ENCODE measurements at regions not wholly inside any gene's neighbourhood (a gene's known extent, or its start where the extent isn't known, plus 50 kb on each side); places are given as distances from the start of the nearest gene placed in this dataset.

DNA sequence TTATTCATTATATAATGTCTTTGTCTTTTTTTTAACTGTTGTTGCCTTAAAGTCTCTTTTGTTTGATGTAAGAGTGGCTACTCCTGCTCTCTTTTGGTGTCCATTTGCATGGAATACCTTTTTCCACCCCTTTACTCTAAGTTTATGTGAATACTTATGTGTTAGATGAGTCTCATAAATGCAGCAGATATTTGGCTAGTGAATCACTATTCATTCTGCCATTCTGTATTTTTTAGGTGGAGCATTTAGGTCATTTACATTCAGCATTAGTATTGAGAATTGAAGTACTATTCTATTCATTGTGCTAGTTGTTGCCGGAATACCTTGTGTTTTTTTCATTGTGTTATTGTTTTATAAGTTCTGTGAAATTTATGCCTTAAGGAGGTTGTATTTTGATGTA is 317.1 kb downstream of the ANXA1 start:
- DNase-seq: no peak

DNA sequence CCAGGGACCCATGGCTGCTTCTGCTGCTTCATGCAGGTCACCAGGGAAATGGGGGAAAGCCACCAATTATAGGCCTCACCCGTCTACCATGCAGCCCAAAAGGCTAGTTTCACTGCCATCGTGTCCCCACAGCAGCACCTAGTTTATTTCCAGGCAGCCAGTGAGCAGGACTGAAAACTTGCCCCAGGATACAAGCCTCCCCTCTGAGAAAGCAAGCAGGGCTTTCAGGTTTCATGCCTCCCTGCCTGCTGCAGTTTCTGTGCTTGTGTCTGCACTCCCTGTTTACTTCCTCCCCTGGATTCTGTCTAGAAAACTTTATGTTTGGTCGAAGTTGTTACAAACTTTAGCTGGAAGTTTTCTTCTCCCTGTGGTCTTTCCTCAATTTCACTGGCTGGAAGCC is 319.1 kb downstream of the ANXA1 start:
- DNase-seq: no peak

DNA sequence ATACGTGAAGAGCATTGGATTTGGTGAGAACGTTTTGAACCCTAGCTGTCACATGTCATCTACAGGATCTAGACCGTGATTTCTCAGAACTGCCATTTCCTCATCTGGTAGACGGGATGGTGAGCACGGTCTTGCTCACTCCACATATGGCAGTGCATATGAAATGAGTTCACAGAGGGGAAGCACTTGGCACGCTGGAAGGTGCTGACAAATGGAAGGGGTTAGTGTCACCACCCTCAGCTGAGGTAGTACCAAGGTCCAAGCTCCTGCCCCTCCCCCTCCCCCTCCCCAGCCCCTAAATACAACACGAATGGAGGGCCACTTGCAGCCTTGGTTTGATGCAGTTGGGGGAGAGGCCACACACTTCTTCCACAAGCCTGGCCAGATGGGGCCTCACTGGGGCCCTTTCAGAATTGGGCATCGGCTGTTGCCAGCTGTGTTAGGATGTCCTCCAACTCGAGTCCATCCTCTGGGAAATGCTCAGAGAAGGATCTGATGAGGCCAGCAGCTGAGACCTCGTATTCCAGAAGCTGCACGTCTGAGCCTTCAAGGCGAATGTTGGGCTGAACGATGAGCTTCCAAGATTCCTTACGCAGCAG is 322.4 kb downstream of the ANXA1 start:
- DNase-seq: no peak

DNA sequence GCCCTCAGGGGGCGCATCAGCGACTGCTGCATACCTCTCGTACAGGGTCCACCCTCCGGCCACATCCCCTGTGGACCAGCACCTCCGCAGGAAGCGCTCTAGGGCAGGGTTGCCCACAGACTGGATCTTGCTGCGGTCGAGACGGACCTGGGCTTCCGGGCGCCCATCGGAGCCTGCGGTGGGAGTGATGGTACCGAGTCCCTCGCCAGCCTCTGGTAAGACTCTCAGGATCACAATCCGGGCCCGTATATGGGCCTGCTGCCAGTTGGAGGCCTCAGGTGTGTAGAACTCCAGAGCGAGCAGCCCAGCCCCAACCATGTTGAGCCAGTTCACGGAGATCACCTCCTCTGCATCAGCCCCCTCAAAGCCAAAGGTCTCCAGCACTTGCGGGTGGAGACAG is 323.0 kb downstream of the ANXA1 start:
- no peak for DNase-seq

DNA sequence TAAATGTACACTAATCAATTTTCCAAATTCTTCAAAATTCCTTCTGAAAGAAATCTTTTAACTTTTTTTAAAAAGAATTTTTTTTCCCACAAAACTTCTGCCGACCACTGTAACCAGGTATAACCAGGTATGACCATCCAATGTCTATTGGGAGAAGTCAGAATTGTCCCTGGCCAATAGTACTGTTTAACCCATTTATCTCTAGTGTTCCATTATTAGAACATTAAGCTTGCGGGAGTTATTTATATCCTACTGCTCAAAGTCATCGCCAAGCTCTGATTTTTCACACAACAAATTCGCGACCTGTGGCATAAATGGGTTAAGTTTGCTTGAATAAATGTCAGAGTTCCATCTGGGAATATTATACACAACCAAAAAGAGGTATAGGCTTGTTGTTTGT is 343.2 kb downstream of the ANXA1 start:
- no peak for DNase-seq

DNA sequence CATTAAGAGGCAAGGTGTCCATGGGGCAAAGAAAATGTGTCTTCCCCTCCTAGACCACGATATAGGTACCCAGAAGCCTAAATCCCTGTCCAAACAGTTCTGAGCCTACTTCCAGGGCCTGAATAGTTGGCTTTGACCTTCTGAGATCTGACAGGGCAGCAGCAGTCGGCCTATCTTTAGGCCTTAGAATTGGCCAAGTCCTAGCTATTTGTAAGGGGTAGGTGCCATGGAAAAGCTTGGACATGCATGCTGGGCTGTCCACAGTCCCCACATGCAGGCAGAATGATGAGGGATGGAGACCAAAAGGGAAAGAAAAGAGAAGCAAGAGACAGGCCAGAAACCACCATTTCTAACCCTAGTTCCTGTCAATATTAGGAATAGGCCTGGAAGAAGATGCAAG is 346.1 kb downstream of the ANXA1 start:
- DNase-seq: no peak

DNA sequence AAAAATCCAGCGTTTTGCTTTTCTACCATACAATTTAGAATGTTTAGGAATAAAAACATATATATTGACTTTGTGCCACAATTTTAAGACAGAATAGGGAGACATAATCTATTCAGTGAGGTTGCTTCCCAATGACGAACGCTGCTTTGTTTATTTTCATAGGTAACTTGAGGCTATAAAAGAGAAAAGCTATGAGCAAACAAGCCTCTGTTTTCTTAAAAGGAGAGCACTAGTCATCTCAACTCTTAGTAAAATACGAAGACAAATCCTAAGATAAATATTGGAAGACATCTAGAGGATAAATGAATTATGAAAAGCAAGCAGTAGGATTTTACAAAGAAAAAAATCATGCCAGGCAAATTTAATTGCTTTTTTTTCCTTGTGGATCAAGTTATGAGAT is 363.6 kb downstream of the ANXA1 start:
- DNase-seq: no peak

DNA sequence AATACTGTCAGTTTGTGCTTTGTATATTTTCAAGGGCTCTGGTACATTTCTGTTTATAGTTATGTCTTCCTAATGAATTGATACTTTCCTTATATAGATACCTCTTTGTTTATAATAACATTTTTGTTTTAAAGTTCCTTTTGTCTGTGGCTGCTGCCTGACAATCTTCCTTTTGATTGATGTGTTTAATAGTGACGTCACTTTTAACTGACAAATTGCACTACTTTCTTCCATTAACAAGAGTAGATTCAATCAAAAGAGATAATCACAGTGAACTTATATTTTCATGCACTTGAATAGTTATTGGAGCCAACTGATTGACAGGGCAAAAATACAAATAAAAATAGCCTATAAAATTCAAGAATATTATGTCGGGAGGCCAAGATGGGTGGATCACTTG is 371.7 kb downstream of the ANXA1 start:
- DNase-seq: no peak

DNA sequence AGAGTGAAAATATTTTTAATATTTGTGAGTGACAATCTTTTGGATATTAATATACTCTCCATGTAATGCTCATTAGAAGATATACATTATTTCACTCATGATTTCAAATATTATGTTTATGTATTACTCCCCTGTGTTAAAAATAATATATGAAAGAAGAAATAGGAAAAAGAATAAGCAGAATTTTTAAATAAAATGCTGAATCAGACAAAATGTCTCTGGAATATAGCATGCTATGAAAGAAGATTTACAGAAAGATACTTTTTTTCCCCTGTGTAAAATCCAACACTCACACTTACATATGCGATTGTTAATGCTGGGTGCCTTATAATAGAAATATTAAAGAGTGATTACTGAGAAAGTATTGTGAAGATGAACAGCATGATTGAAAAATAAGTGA is 373.7 kb downstream of the ANXA1 start:
- no peak for DNase-seq

DNA sequence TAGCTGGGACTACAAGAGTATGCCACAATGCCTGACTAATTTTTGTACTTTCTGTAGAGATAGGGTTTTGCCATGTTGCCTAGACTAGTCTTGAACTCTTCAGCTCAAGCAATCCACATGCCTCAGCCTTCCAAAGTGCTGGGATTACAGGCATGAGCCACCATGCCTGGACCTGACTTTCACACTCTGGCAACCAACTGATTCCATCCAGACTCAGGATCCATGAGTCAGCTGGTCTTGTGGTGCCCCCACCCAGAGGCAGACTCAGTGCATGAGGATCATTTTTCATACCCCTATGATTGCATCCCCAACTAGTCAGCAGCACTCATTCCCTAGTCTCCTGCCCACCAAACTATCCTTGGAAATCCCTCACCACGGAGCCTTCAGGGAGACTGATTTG is 375.9 kb downstream of the ANXA1 start:
- DNase-seq: no peak

DNA sequence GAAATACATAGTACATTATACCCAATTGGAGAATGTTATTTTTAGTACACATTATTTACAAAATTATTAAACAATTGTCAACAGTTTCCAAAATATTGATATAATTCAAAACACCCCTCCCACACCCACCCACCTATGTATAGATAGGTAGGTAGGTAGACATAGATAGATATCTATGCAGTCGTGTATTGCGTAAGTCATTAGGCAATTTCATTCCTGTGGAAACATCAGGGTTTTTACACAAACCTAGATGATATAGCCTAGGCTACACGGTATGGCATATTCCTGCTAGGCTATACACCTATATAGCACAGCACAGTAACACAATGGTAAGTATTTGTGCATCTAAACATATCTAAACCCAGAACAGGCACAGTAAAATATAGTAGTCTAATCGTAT is 377.3 kb downstream of the ANXA1 start:
- DNase-seq: no peak

DNA sequence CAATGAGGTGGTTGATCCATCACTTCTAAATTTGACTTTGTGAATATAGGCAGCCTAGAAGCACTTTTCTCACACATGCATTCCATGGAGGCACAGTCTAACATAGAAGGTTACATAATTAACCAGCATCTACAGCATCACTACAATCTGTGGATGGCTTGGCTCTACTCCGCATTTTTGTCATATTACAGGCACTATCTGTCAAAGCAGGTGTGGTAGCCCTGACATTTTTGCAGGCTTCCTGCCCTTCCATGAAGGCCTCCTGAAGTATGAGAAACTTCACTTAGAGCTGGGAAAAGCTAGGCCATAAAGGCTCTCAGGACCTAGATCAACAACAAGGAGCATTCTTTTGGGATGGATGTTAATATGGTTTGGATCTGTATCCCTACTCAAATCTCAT is 378.0 kb downstream of the ANXA1 start:
- DNase-seq: no peak

DNA sequence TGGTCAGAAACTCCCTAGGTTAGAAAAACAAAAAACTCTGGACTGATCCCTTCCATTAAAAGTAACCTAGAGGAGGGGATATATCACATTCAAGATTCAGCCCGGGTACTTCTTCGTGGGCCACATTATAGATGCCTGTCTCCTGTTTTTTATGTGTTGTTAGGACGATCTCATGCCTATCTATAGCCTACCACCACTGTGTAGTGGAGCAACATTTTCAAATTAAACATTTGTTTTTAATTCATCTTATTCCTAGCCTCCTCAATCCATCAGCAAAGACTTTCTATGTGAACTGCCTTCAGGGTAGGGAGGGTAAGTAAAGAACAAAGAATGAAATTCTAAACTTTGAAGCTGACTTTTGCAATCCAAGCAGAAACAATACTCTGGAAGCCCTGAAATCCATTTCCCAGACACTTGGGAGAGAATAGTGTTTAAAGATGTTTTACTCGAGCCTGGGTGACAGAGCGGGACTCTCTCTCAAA is 379.4 kb downstream of the ANXA1 start:
- no peak for DNase-seq

DNA sequence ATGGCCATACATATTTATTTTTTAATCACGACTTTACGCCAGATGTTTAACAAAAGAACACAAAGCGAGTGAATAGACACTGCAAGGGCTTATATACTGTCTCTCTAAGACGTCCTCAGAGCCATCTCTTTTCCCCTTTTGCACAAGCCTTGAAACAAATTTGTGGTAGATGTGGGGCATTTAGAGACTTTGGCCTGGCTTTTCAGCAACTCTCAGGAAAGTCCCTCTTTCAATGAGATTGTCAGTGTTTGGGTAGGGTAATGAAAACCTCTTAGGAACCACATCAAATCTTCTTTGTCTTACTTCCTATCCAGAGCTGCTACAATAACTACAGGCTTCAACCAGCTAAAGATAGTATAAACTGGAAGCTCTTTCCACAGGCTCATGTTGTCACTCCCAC is 380.0 kb downstream of the ANXA1 start:
- no peak for DNase-seq

DNA sequence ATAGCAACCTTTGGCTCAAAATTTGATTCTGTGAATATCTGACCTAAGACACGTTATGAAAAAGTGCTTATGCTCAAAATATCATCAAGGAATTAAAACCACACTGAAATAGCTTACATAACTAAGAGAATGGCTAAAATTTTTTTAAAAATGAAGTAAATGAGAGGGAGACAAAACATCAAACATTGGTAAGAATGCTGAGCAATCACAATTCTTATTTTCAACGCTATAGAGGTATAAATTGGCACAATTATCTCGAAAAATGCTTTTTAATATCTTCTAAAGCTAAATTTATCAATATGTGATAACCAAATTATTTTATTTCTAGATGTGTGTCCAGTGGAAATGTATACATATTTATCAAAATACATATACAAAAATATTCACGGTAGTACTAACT is 381.3 kb downstream of the ANXA1 start:
- no peak for DNase-seq

DNA sequence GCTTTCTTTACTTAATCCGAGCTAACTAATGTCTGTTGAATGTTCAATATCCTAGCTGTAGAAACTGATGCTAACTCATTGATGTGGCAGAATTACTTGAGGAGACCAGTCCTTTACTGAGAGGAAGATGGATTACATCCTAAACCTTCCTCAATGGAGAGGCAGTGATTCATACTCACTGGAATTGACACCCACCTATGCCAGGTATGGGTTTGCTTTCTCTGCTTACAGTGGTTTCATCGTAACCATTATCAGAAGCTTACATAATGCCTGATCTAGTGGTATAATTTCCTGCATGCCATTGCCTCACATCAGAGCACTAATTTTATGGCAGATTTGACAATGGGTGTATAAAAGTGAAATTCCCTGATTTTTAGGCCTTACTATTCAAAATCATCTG is 384.7 kb downstream of the ANXA1 start:
- no peak for DNase-seq

DNA sequence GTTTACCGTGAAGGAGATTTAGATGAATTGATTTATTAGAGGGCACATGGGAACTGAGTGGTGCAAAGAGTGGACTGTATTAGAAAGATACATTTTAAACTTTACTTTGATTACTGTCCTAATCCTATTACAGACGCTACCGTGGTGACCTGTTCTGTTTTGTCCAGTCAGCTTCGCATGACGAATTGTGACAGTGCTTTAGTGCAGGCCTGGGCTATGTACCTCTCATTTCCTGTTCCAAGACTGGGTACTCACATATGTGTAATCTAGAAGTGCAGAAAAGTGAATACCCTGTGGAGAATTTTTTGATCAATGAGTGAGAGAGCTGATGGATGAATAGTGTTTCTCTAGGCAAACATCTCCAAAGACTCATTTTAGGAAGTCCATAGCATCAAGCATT is 385.9 kb downstream of the ANXA1 start:
- no peak for DNase-seq

DNA sequence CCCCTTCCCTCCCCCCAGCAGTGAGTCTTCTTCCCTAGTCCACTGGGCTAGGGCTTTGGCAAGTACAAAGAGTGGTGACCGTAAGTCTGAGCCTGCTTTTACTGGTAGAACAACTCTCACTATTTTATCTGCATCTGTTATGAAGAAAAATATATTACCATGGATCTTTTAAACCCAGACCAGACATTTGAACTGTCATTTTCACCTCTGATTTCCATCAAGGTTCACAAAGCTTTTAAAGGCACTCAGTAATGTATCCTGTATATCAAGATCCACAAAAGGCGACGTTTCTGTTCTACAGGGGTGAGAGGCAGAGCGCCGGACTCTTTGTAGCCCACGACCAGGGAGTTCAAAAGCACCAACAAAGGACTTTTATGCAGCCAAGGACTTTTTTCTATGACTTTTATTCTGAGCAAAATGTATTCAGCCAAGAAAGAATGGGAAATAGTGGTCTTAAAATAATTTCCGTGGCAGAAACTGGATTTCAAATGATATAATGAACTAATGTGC is 388.3 kb downstream of the ANXA1 start:
- DNase-seq: no peak

DNA sequence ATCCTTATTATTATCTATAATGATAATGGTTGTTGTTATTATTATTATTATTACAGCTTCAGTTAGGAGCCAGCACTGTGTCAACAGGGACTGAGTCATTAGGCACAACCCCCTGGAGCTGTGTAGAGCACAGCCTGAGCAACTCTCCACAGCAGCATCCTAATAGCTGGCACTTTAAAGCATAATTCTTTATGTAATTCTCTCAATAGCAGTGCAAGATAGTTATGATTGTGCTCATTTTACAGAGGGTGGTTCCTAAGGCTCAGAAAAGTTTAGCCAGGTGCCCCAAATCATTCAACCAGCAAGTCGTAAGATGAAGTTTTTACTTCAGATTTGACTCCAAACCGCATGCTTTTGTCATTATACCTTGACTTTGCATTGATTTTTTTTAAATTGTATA is 390.3 kb downstream of the ANXA1 start:
- DNase-seq: no peak

DNA sequence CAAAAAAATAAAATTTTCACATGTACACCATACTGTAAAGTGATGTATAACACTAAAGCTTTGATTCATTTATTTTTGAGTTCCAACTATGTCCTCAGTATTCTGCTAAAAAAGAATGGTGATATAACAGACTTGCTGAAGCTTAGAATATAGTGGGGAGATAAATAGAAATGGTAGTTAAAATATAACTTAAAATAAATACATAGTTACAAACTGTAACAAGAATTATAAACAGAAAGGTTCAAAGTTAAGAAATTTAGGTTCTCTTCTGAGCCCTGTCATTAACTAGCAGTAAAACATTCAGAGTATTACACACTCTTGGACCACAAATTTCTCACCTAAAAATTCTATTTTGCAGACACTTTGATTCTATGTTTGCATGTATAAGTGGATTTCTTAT is 392.1 kb downstream of the ANXA1 start:
- DNase-seq: no peak

DNA sequence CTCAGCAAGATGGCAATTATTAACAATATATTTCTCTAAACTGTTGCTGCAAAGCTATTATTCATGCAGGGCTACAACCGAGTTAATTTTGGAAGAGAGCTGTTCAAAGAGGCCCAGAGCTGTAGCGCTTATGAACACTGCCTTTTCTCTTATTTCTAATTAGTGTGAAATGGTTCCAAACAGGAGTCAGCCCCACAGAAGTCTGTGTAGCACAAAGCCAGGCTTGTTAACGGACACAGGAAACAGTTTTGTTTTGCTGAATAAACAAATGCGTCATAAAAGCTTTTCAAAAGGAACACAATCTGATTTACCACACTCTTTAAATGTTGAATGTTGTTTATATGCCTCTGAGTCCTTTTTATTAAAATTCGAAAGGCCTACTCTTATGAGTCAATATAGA is 396.5 kb downstream of the ANXA1 start:
- no peak for DNase-seq

DNA sequence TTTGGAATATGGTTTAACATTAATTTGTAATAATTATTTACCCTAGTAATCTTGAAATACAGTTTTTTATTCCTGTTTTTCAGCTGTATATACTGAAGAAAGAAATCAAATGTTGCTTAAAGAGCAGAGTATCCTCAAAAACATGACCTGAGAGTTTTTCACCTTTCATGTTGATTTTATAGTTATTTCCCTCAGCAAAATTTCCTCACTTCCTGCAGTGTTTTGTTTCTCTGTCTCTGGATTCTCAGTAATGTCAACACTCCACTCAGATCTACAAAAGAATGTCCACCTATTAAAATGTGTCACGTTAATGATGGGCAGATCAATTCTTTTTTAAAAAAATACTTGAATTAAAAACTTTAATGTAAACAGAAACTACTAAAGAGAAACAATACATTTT is 398.3 kb downstream of the ANXA1 start:
- no peak for DNase-seq

DNA sequence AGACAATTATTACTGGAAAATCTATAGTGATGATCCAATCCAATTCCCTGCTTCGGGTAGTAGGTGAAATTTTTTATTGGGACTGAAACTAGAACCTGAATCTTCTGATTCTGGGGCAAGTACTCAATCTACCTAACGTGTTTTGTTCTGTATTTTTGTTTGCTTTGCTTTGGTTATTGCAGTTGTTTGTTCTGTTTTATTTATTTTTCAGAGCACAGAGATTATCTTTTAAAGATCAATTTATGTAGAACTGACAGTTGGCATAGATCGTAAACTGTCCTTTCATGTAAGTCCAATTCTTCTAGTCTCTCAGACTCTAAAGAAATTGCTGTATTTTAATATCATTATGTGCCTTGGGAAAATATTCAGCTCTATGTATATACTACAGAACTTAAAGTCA is 401.6 kb downstream of the ANXA1 start:
- no peak for DNase-seq

DNA sequence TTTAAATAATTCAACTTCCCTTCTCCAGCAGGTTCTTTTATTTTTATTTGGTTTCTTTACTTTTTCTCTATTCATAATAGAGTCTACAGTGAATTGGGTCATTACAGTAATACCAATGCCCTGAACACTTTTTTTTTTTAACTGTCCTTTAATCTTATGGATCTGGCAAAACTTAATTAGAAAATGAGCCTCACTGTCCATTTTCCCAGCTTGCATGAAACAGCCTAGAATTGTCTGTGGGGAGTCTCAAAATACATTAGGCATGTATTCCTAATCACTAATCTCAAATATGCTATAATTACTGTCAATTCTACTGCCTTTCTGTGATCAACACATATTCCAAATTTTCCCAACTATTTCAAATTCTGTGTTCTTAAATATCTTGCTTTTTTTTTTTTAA is 406.8 kb downstream of the ANXA1 start:
- DNase-seq: no peak

DNA sequence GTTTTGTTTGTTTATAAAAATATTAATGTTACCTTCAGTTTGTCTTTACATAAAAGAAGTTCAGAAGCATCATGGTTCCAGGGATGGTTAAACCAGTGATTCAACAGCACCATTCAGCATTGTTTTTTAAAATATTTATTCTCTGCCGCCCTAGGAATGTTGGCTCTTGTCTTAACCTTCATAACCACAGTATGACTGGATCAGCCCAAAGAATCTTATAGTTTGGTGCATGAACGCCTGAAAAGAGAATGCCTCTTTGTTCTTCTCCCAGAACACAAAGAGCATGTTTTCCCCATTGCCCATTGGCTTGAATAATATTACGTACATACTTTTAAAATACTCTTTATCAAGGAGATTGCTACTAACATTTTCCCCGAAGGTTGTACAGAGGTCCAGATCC is 413.4 kb downstream of the ANXA1 start:
- no peak for DNase-seq
